AG09309 (cell line): ENCODE measurements at regions not wholly inside any gene's neighbourhood (a gene's known extent, or its start where the extent isn't known, plus 50 kb on each side); places are given as distances from the start of the nearest gene placed in this dataset.
"Not testable (repeated sequence)": the region's sequence is repeated elsewhere in the genome, so short reads cannot be mapped to it uniquely, and the experiment has no call there.

Source experiments
- DNase-seq: peaks from one replicate; pipeline ENCODE4 v3.0.0-alpha.2; 2010; ENCODE audit warnings: low read depth
- H3K4me3 ChIP-seq: 2 replicates; pipeline ENCODE4 v1.5.1; 2011; ENCODE audit warnings: mild to moderate bottlenecking, low read depth, low read length, moderate library complexity; ENCODE audit not compliant: control insufficient read depth
- CTCF ChIP-seq: IDR thresholded peaks from 2 replicates; pipeline ENCODE4 v1.5.1; 2011; ENCODE audit warnings: mild to moderate bottlenecking, low read depth, low read length, inconsistent platforms; ENCODE audit not compliant: insufficient read depth, control insufficient read depth; ENCODE audit errors: missing control alignments

DNA sequence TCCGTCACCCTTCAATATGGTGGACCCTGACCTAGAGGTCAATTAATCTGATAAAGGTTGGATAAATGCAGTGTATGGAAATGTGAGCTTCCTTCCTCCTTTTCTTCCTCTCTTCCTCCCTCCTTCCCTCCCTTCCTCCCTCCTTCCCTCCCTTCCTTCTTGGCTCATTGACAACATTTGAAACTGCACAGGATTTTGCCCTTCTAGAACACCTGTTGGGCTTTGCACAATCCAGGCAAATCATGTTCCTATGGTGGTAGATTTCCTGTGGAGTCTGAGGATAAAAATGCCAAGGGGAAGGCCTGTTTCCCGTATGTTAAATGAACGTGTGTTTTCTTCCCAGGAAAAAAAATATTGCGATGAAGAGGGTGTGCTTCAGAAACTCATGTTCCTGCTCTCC lies 642.8 kb downstream of the EPM2A start:
- no peak for TF ChIP-seq CTCF
- DNase-seq, result no peak
- no peak overlapping the region for H3K4me3 ChIP-seq

DNA sequence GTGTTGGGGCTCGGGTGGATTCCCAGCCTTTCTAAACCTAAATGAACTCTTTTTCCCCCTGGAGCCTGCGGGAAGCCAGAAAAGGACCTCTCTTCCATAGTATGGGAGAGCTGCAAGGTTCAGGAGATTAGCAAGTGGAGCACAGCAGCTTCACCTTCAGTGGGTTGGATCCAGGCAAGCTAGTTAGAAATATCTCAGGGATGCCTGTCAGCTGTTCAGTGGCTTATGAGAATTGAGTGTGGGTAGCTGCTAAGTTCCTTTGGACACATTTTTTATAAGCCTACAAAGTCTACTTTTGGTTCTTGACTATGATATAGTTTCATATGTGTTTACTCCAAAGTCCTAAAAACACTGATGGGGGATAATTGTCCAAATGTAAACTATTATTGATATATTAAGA lies 642.1 kb downstream of the EPM2A start:
- DNase-seq, result no peak
- TF ChIP-seq CTCF, result no peak
- no peak overlapping the region for H3K4me3 ChIP-seq

GRCh38 chr6:145096846-145097245 lies 638.5 kb downstream of the EPM2A start:
- H3K4me3 ChIP-seq, result no peak overlapping the region
- DNase-seq, result no peak
- no peak for TF ChIP-seq CTCF

DNA sequence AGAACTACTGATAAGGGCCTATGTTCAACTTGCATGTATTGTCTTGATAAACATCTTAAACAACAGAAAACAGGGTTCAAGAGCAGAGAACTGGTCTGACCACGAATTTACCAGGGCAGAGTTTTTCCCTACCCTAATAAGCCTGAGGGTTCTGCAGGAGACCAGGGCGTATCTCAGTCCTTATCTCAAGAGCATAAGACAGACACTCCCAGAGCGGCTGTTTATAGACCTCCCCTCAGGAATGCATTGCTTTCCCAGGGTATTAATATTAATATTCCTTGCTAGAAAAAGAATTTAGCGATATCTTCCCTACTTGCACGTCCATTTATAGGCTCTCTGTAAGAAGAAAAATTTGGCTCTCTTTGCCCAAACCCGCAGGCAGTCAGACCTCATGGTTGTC lies 637.2 kb downstream of the EPM2A start:
- not testable (repeated sequence) for H3K4me3 ChIP-seq, DNase-seq

GRCh38 chr6:145099713-145100112 lies 635.6 kb downstream of the EPM2A start:
- DNase-seq, result no peak
- no peak overlapping the region for H3K4me3 ChIP-seq
- no peak for TF ChIP-seq CTCF

DNA sequence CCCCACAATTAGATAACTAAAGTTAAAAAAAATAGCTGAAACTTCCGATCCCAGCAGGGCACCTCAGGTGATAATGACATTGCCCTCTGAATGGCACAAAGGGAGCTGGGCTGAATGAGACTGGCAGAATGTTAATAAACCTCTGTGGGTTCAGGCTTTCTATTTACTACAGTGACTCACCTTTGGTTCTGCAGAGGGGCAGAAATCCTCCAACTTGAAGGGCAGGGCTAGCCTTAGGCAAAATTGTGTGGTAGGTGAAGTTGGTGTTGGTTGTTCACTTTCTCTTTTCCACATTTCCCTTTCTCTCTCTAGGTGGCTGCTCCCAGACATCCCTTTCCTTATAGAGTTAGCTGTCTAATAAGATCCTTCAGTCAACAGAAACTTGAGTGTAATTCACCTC lies 625.2 kb downstream of the EPM2A start:
- no peak overlapping the region for H3K4me3 ChIP-seq
- DNase-seq, result no peak
- TF ChIP-seq CTCF, result no peak

GRCh38 chr6:145111407-145111806 lies 623.9 kb downstream of the EPM2A start:
- not testable (repeated sequence) for H3K4me3 ChIP-seq, DNase-seq

GRCh38 chr6:145112711-145113148 lies 622.6 kb downstream of the EPM2A start:
- no peak for TF ChIP-seq CTCF

More at GRCh38 chr6:145112711-145113148, 622.6 kb downstream of the EPM2A start:
- H3K4me3 ChIP-seq, result no peak overlapping the region
- no peak for DNase-seq
